ENCODE measurements at regions not wholly inside any gene's neighbourhood (a gene's known extent, or its start where the extent isn't known, plus 50 kb on each side); places are given as distances from the start of the nearest gene placed in this dataset.

- TF ChIP-seq CTCF (conservative IDR thresholded peaks at IDR 0.05; ENCODE audit: low read depth in 2 of 2) (no peak), CREB1 (CRISPR knock-in tag; IDR thresholded peaks at IDR 0.05; ENCODE audit: low read depth) (no peak), REST (IDR thresholded peaks at IDR 0.05; ENCODE audit: unreplicated experiment) (no peak), JUNB (IDR thresholded peaks at IDR 0.05; ENCODE audit: unreplicated experiment) (no peak), EZH2 (IDR thresholded peaks at IDR 0.05; ENCODE audit: low read depth, unreplicated experiment) (no peak), POLR2AphosphoS5 (IDR thresholded peaks at IDR 0.05; ENCODE audit: low read depth) (no peak), EZH2phosphoT487 (IDR thresholded peaks at IDR 0.05; ENCODE audit: unreplicated experiment) (no peak), NANOG (IDR thresholded peaks at IDR 0.05; ENCODE audit: borderline replicate concordance) (no peak), ETS1 (IDR thresholded peaks at IDR 0.05) (no peak), STAT1 (IDR thresholded peaks at IDR 0.05; ENCODE audit: unreplicated experiment) (no peak), ZNF331 (CRISPR knock-in tag; IDR thresholded peaks at IDR 0.05; ENCODE audit: low read depth) (no peak), ZNF462 (CRISPR knock-in tag; IDR thresholded peaks at IDR 0.05) (no peak), ZNF114 (CRISPR knock-in tag; IDR thresholded peaks at IDR 0.05) (no peak)
Observed at GRCh38 chr14:87407344-87407743, 585.6 kb downstream of the GALC start.

All from GM23338 (cell line).